ENCODE measurements at regions not wholly inside any gene's neighbourhood (a gene's known extent, or its start where the extent isn't known, plus 50 kb on each side); places are given as distances from the start of the nearest gene placed in this dataset.

DNA sequence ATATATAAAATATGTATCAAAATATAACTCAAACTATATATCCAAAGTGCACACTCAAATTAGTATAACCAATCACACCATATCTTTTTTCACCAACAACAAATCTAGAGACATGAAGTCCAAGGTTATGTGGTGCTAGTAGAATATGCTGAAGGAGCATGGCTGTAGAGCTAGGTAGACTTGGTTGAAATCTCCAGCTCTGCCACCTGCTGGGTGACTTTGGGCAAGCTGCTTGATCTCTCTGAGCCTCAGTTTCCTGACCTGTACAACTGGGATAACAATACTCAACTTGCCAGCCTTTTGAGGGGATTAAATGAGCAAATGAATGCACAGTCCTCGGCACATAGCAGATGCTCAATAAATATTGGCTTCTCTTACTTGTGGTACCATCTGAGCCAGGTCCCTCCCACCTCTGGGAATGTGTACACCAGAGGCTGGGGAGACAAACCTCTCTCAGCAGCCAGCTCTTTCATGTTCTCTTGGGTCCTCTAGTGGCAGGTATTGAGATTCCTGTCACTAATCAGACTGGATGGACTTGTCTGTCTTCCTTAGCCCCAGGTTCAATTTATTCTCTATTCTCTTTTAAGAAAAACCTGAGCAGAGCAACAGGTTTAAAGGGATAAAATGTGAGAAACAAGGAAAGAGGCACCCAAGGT, 94.3 kb upstream of the PDE1C start:
- H3K27me3 ChIP-seq (ENCODE audit: control insufficient read depth, insufficient read depth, low read length): no peaks in the 10 kb centered on the region
- FAIRE-seq (no peak), DNase-seq (peak in 2 of 5 donors; percentile 25 to 27)
- no peaks in the 10 kb centered on the region for H3K36me3 ChIP-seq (ENCODE audit: control insufficient read depth in 2 of 3, insufficient read depth in 3 of 3, low read length in 3 of 3)
- intact Hi-C loops (cut with DNase I): no loop called here
- H3K4me1 ChIP-seq (ENCODE audit: control insufficient read depth in 2 of 3, insufficient read depth in 2 of 3, low read depth in 1 of 3, low read length in 3 of 3): no peaks in the 10 kb centered on the region
- H3K27ac ChIP-seq (ENCODE audit: low read depth in 2 of 2, low read length in 2 of 2): no peak overlapping the region
- TF ChIP-seq, protein P1, sequence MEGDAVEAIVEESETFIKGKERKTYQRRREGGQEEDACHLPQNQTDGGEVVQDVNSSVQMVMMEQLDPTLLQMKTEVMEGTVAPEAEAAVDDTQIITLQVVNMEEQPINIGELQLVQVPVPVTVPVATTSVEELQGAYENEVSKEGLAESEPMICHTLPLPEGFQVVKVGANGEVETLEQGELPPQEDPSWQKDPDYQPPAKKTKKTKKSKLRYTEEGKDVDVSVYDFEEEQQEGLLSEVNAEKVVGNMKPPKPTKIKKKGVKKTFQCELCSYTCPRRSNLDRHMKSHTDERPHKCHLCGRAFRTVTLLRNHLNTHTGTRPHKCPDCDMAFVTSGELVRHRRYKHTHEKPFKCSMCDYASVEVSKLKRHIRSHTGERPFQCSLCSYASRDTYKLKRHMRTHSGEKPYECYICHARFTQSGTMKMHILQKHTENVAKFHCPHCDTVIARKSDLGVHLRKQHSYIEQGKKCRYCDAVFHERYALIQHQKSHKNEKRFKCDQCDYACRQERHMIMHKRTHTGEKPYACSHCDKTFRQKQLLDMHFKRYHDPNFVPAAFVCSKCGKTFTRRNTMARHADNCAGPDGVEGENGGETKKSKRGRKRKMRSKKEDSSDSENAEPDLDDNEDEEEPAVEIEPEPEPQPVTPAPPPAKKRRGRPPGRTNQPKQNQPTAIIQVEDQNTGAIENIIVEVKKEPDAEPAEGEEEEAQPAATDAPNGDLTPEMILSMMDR (IDR thresholded peaks at IDR 0.05; ENCODE audit: borderline replicate concordance, extremely low read depth, insufficient read depth): no peak
- H3K4me3 ChIP-seq (ENCODE audit: low read length in 3 of 3): no peak overlapping the region
- no peak overlapping the region for H3K9ac ChIP-seq (ENCODE audit: low read length in 3 of 3)
- no peaks in the 10 kb centered on the region for H3K9me3 ChIP-seq (ENCODE audit: control insufficient read depth in 2 of 3, insufficient read depth in 1 of 3, low read length in 3 of 3)

DNA sequence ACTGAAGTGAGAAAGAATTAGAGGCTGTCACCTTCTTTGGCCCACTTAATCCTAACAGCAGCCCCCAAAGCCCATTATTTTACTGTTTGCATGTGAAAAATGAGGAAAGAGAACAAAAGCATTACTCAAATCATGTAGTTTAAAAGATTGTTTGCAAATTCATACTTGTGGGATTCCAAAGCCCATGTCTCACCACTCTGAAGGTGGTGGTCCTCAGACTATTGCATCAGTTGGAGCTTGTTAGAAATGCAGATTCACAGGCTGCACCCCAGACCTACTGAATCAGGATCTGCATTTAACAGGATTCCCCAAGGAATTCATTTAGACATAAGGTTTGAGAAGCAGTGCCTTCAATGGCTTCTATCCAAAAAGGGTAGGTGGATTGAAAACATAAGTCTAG, 93.7 kb upstream of the PDE1C start:
- Histone ChIP-seq H3K9me3 (ENCODE audit: control insufficient read depth in 2 of 3, insufficient read depth in 1 of 3, low read length in 3 of 3) (no peaks in the 10 kb centered on the region), H3K4me3 (ENCODE audit: low read length in 3 of 3) (no peak overlapping the region), H3K4me1 (ENCODE audit: control insufficient read depth in 2 of 3, insufficient read depth in 2 of 3, low read depth in 1 of 3, low read length in 3 of 3) (no peaks in the 10 kb centered on the region), H3K9ac (ENCODE audit: low read length in 3 of 3) (no peak overlapping the region), H3K27ac (ENCODE audit: low read depth in 2 of 2, low read length in 2 of 2) (no peak overlapping the region), H3K36me3 (ENCODE audit: control insufficient read depth in 2 of 3, insufficient read depth in 3 of 3, low read length in 3 of 3) (no peaks in the 10 kb centered on the region), H3K27me3 (ENCODE audit: control insufficient read depth, insufficient read depth, low read length) (no peaks in the 10 kb centered on the region)
- no peak for DNase-seq
- TF ChIP-seq, protein P1 (IDR thresholded peaks at IDR 0.05; ENCODE audit: borderline replicate concordance, extremely low read depth, insufficient read depth): no peak
- FAIRE-seq: no peak
- intact Hi-C loops (cut with DNase I): no loop called here

DNA sequence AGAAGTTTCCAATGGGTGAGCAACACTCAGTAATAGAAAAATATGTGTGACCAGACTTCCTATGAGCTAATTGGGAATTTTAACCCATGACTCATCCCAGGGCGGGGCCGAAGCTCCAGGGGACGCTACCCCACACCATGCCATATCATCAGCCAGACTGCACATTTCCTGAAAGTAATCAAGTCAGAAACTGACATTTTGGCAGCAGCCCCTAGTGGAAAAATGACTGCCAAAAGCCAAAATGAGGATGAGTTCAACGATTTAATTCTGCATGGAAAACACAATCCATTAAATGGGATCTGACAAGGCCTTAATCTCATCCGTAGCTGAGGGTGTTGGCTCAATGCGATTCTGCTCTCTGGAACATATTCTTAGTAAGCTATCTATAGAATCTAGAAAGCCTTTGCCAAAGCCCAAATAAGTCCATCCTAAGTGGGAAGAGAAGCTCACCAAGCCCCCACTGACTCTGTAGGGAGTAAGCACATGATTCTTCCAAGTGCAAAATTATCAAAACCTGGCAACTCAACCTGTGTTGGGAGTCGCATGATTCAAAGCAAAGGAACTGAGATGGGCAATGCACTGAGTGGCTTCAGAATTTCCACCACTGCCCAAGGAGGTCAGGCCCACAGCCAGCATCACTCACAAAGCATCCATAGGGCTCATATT, 93.1 kb upstream of the PDE1C start:
- Histone ChIP-seq H3K4me3 (ENCODE audit: low read length in 3 of 3) (no peak overlapping the region), H3K9ac (ENCODE audit: low read length in 3 of 3) (no peak overlapping the region), H3K36me3 (ENCODE audit: control insufficient read depth in 2 of 3, insufficient read depth in 3 of 3, low read length in 3 of 3) (no peaks in the 10 kb centered on the region), H3K27ac (ENCODE audit: low read depth in 2 of 2, low read length in 2 of 2) (no peak overlapping the region), H3K4me1 (ENCODE audit: control insufficient read depth in 2 of 3, insufficient read depth in 2 of 3, low read depth in 1 of 3, low read length in 3 of 3) (no peaks in the 10 kb centered on the region), H3K27me3 (ENCODE audit: control insufficient read depth, insufficient read depth, low read length) (no peaks in the 10 kb centered on the region), H3K9me3 (ENCODE audit: control insufficient read depth in 2 of 3, insufficient read depth in 1 of 3, low read length in 3 of 3) (no peaks in the 10 kb centered on the region)
- TF ChIP-seq, protein P1 (IDR thresholded peaks at IDR 0.05; ENCODE audit: borderline replicate concordance, extremely low read depth, insufficient read depth): no peak
- DNase-seq (no peak), FAIRE-seq (no peak)
- intact Hi-C loops (cut with DNase I): no loop called here
